Activated CD8-positive, alpha-beta memory T cell treated with anti-CD3 and anti-CD28 coated beads, Interleukin-2, amount 10 ng/mL, durations not matched to agents 7 days and 5 days (primary cell): ENCODE measurements at regions not wholly inside any gene's neighbourhood (a gene's known extent, or its start where the extent isn't known, plus 50 kb on each side); places are given as distances from the start of the nearest gene placed in this dataset.

Source experiments
- ATAC-seq: fragments of 150-1000 bp; cut with Tn5 transposase; one replicate; pipeline ENCODE4 v1.10.0; 2021; ENCODE audit warnings: moderate library complexity
- CTCF ChIA-PET: fragments of 350-600 bp; sonication (Branson Sonifier 250); formaldehyde crosslinking; loops from one replicate; lab custom pipeline; 2021; ENCODE audit warnings: antibody characterized with exemption; lab: Charles Lee
- DNase-seq: peaks from one replicate; pipeline ENCODE4 v3.0.0-alpha.2; 2020
- H3K27ac Mint-ChIP-seq: one replicate; pipeline ENCODE4 v1.8.0; 2021; ENCODE audit warnings: mild to moderate bottlenecking, mixed read lengths
- H3K27me3 Mint-ChIP-seq: one replicate; pipeline ENCODE4 v1.8.0; 2021; ENCODE audit warnings: mixed read lengths
- H3K36me3 Mint-ChIP-seq: one replicate; pipeline ENCODE4 v1.8.0; 2021; ENCODE audit warnings: mild to moderate bottlenecking, mixed read lengths
- H3K4me1 Mint-ChIP-seq: one replicate; pipeline ENCODE4 v1.8.0; 2021; ENCODE audit warnings: mixed read lengths
- H3K4me3 Mint-ChIP-seq: one replicate; pipeline ENCODE4 v1.8.0; 2021; ENCODE audit warnings: mild to moderate bottlenecking, moderate library complexity, mixed read lengths
- H3K9me3 Mint-ChIP-seq: one replicate; pipeline ENCODE4 v1.8.0; 2022; ENCODE audit warnings: low read depth, mixed read lengths

- CTCF ChIA-PET = no interaction called here
- no peaks in the 10 kb centered on the region for H3K36me3 Mint-ChIP-seq
- peaks cover 6% of the 10 kb centered on the region for H3K9me3 Mint-ChIP-seq
- H3K27ac Mint-ChIP-seq = no peak overlapping the region
- no peaks in the 10 kb centered on the region for H3K27me3 Mint-ChIP-seq
- no peak for DNase-seq
- H3K4me1 Mint-ChIP-seq = no peaks in the 10 kb centered on the region
- no peak for ATAC-seq
- H3K4me3 Mint-ChIP-seq = no peak overlapping the region
Measured at GRCh38 chr18:4823091-4823490, 368.0 kb upstream of the DLGAP1 start.

DNA sequence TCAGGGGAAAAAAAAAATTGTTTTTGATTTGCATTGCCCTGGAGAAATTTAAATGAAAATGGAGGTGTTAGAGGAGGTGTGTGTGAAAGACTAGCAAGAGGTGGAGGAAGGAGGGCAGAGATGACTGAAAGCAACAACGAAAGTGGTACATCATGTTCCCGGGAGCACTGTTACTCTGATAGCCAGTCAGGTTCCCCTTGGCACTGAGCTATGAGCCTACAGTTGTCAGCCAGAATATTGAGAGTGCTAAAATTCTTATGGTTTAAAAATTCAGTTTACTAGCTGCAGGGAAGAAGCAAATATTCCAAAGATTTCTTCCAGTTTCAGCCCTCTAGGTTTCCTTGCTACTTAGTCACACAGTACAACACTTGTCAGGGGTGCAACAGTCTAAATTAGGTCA is 366.7 kb upstream of the DLGAP1 start:
- CTCF ChIA-PET = no interaction called here
- ATAC-seq = no peak
- Mint-ChIP-seq H3K4me3 (no peak overlapping the region), H3K36me3 (no peaks in the 10 kb centered on the region), H3K27me3 (no peaks in the 10 kb centered on the region), H3K4me1 (no peaks in the 10 kb centered on the region), H3K27ac (no peak overlapping the region), H3K9me3 (peaks cover 7% of the 10 kb centered on the region)
- no peak for DNase-seq

GRCh38 chr18:4817665-4818064 is 362.6 kb upstream of the DLGAP1 start:
- Mint-ChIP-seq H3K4me1 (no peaks in the 10 kb centered on the region), H3K4me3 (no peak overlapping the region), H3K36me3 (no peaks in the 10 kb centered on the region), H3K27me3 (no peaks in the 10 kb centered on the region), H3K9me3 (peaks cover 12% of the 10 kb centered on the region), H3K27ac (no peak overlapping the region)
- DNase-seq (no peak), ATAC-seq (no peak)
- CTCF ChIA-PET = no interaction called here

- Mint-ChIP-seq H3K4me3 (no peak overlapping the region), H3K36me3 (no peaks in the 10 kb centered on the region), H3K4me1 (no peaks in the 10 kb centered on the region), H3K9me3 (peaks cover 14% of the 10 kb centered on the region), H3K27me3 (no peaks in the 10 kb centered on the region), H3K27ac (no peak overlapping the region)
- DNase-seq = no peak
- CTCF ChIA-PET = no interaction called here
- no peak for ATAC-seq
Measured at GRCh38 chr18:4813708-4814107, 358.6 kb upstream of the DLGAP1 start.

- ATAC-seq = no peak
- H3K4me1 Mint-ChIP-seq = no peaks in the 10 kb centered on the region
- H3K4me3 Mint-ChIP-seq = no peak overlapping the region
- CTCF ChIA-PET = no interaction called here
- no peaks in the 10 kb centered on the region for H3K36me3 Mint-ChIP-seq
- DNase-seq = no peak
- H3K9me3 Mint-ChIP-seq = peaks cover 17% of the 10 kb centered on the region
- no peak overlapping the region for H3K27ac Mint-ChIP-seq
- no peaks in the 10 kb centered on the region for H3K27me3 Mint-ChIP-seq
Measured at GRCh38 chr18:4808891-4809290, 353.8 kb upstream of the DLGAP1 start.

GRCh38 chr18:4807604-4808293 is 352.6 kb upstream of the DLGAP1 start:
- no peak overlapping the region for H3K27ac Mint-ChIP-seq
- DNase-seq (no peak), ATAC-seq (no peak)
- H3K27me3 Mint-ChIP-seq = no peaks in the 10 kb centered on the region
- CTCF ChIA-PET = no interaction called here
- H3K4me1 Mint-ChIP-seq = no peaks in the 10 kb centered on the region
- H3K36me3 Mint-ChIP-seq = no peaks in the 10 kb centered on the region
- H3K4me3 Mint-ChIP-seq = no peak overlapping the region
- H3K9me3 Mint-ChIP-seq = peaks cover 17% of the 10 kb centered on the region

DNA sequence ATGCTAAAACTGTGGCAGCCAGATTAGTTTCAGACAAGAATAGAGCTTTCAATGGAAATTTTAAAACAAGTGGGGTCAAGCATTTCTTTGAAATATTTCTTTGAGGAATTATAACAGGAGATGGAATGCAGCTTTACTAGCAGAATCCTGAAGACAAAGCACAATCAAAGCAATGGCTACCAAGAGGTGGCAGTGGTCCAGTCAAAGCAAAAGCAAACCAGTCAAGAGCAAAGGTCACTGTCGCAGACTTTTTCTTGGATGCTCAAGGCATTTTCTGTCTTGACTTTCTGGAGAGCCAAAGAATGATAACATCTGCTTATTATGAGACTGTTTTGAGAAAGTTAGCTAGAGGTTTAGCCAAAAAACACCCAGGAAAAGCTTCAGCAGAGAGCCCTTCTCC is 351.2 kb upstream of the DLGAP1 start:
- ATAC-seq (no peak), DNase-seq (no peak)
- CTCF ChIA-PET = no interaction called here
- H3K36me3 Mint-ChIP-seq = no peaks in the 10 kb centered on the region
- no peak overlapping the region for H3K27ac Mint-ChIP-seq
- H3K27me3 Mint-ChIP-seq = no peaks in the 10 kb centered on the region
- no peaks in the 10 kb centered on the region for H3K4me1 Mint-ChIP-seq
- peaks cover 18% of the 10 kb centered on the region for H3K9me3 Mint-ChIP-seq
- H3K4me3 Mint-ChIP-seq = no peak overlapping the region

DNA sequence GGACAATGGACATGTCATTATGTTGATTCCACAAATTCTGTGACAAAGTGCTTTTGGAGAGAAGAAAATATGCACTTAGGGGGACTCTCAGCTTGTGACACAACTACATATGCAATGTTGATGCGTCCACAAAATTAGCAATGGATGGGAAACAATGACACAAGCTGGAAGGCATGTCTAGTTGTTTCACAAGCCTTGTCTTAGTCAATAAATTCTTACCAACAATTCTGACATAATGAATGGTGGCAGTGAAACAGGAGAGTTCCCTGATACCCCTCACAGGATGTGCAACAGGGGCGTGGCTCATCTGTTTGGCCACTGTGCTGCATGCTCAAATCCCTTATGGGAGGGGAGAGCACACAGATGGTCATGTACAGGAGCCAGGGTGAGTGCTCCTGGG is 347.2 kb upstream of the DLGAP1 start:
- no peak overlapping the region for H3K27ac Mint-ChIP-seq
- H3K36me3 Mint-ChIP-seq = no peaks in the 10 kb centered on the region
- DNase-seq (no peak), ATAC-seq (no peak)
- CTCF ChIA-PET = no interaction called here
- H3K27me3 Mint-ChIP-seq = no peaks in the 10 kb centered on the region
- H3K9me3 Mint-ChIP-seq = peaks cover 10% of the 10 kb centered on the region
- H3K4me3 Mint-ChIP-seq = no peak overlapping the region
- no peaks in the 10 kb centered on the region for H3K4me1 Mint-ChIP-seq

DNA sequence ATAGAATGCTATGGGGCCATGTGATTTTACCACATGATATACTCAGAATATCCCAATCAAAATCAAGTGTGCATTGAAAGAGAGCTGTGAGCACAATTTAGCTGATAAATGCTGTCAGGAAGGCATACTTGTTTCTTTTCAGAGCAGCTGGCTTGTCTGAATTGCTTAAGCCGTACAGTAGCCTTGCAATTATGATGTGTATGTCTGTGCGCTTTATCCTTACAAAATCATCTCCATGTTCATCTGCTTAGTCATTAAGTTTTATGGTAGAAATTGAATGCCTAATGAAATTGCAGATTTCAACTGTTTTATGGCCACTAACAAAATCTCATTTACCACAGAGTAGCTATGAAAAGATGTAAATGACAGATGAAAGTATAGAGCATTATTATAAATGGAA is 346.0 kb upstream of the DLGAP1 start:
- no peaks in the 10 kb centered on the region for H3K36me3 Mint-ChIP-seq
- no peaks in the 10 kb centered on the region for H3K4me1 Mint-ChIP-seq
- H3K4me3 Mint-ChIP-seq = no peak overlapping the region
- H3K27me3 Mint-ChIP-seq = no peaks in the 10 kb centered on the region
- no peak overlapping the region for H3K27ac Mint-ChIP-seq
- peaks cover 8% of the 10 kb centered on the region for H3K9me3 Mint-ChIP-seq
- ATAC-seq (no peak), DNase-seq (no peak)
- CTCF ChIA-PET = no interaction called here

DNA sequence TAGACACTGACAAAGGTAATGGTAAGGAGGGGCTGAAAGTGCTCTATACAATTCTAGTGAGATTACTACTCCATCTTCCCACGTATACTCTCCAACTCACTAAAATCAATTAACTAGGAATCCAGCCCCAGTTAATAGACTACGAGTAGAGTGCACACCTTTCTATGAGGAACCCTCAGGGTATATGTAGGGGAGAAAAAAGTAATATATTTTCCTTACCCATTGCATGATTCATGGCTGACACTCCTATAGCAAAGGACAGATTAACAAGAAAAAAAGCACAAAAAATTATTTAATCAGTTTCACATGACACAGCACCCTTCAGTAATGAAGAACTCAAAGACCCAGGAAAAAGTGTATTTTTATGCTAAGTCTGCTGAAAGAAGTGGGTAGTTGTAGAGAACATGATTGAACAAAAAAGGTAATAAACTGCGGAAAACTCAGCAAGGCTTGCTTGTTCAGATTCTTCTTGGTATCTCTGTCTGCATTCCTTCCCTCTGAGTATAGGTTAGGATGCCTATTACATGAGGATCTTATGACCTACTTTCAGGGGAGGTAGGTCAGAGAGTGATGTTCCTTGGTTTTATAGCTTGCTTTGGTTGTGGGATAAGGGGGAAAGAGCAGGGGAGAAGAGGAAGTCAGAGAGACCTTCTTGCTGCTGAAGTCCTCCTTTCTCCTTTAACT is 342.0 kb upstream of the DLGAP1 start:
- Mint-ChIP-seq H3K27ac (no peak overlapping the region), H3K36me3 (no peaks in the 10 kb centered on the region), H3K4me3 (no peak overlapping the region), H3K4me1 (no peaks in the 10 kb centered on the region), H3K27me3 (no peaks in the 10 kb centered on the region), H3K9me3 (peaks cover 7% of the 10 kb centered on the region)
- no peak for DNase-seq
- CTCF ChIA-PET = no interaction called here
- no peak for ATAC-seq

GRCh38 chr18:4789506-4789905 is 334.4 kb upstream of the DLGAP1 start:
- H3K9me3 Mint-ChIP-seq = peaks cover 10% of the 10 kb centered on the region
- H3K4me3 Mint-ChIP-seq = no peak overlapping the region
- H3K36me3 Mint-ChIP-seq = no peaks in the 10 kb centered on the region
- DNase-seq (no peak), ATAC-seq (no peak)
- CTCF ChIA-PET = no interaction called here
- no peaks in the 10 kb centered on the region for H3K4me1 Mint-ChIP-seq
- H3K27ac Mint-ChIP-seq = no peak overlapping the region
- no peaks in the 10 kb centered on the region for H3K27me3 Mint-ChIP-seq

DNA sequence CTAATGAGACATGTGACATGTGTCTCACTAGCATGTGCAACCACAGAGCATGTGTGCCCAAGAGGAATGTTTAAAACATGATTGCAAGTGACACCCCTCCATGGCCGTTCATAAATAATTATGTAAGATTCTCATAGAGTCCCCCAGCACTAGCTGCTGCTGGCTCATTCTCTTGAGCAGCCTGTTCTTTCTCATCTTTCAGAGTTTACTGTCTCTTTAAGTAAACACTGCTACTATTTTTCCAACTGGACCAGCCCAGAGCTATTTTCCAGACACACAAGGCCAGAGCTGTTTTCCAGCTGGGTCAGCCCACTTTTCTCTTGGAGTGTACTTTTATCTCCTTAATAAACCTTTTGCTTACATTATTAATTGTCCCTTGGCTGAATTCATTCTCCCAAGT is 326.8 kb upstream of the DLGAP1 start:
- Mint-ChIP-seq H3K27me3 (no peaks in the 10 kb centered on the region), H3K9me3 (no peaks in the 10 kb centered on the region), H3K4me1 (no peaks in the 10 kb centered on the region), H3K27ac (no peak overlapping the region), H3K4me3 (no peak overlapping the region), H3K36me3 (no peaks in the 10 kb centered on the region)
- no peak for DNase-seq
- ATAC-seq = no peak
- CTCF ChIA-PET = no interaction called here

DNA sequence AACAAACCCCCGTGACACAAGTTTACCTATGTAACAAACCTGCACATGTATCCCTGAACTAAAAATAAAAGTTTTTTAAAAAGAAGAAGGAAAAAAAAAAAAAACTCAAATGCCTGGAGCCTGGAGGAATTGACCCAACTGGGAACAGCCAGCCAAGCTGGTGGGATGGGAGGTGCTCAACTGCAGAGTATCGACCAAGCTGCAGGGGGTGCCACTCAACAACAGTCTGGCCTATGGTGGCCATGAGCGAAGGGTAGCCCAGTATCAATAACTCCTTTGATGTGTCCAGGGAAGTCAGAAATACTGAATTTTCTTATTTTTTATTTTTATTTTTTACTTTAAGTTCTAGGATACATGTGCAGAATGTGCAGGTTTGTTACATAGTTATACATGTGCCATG is 310.3 kb upstream of the DLGAP1 start:
- no peak for DNase-seq
- no peak for ATAC-seq
- Mint-ChIP-seq H3K9me3 (peaks cover 14% of the 10 kb centered on the region), H3K4me3 (no peak overlapping the region), H3K27me3 (no peaks in the 10 kb centered on the region), H3K27ac (no peak overlapping the region), H3K4me1 (no peaks in the 10 kb centered on the region), H3K36me3 (no peaks in the 10 kb centered on the region)
- CTCF ChIA-PET = no interaction called here

GRCh38 chr18:4762330-4762729 is 307.2 kb upstream of the DLGAP1 start:
- H3K9me3 Mint-ChIP-seq = peaks cover 17% of the 10 kb centered on the region
- ATAC-seq = no peak
- no peaks in the 10 kb centered on the region for H3K36me3 Mint-ChIP-seq
- no peaks in the 10 kb centered on the region for H3K4me1 Mint-ChIP-seq
- CTCF ChIA-PET = no interaction called here
- no peak for DNase-seq
- H3K4me3 Mint-ChIP-seq = no peak overlapping the region
- H3K27me3 Mint-ChIP-seq = no peaks in the 10 kb centered on the region
- H3K27ac Mint-ChIP-seq = no peak overlapping the region
